ENCODE measurements at regions not wholly inside any gene's neighbourhood (a gene's known extent, or its start where the extent isn't known, plus 50 kb on each side); places are given as distances from the start of the nearest gene placed in this dataset.

DNA sequence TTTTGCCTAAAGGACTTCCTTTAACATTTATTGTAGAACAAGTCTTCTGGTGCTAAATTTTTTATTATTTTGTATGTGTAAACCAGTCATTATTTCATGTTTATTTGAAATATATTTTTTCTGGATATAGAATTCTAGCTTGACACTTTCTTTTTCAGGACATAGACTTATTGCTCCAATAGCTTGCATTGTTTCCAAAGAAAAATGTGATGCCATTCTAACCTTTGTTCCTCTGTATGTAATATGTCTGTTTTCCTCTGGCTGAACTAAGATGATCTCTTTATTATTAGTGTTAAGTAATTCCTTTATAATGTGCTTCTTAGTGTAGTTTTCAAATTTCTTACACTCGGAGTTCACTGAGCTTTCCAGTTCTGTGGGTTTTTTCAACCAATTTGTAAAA lies 174.1 kb upstream of the STARD13 start:
- TF ChIP-seq, protein P1, sequence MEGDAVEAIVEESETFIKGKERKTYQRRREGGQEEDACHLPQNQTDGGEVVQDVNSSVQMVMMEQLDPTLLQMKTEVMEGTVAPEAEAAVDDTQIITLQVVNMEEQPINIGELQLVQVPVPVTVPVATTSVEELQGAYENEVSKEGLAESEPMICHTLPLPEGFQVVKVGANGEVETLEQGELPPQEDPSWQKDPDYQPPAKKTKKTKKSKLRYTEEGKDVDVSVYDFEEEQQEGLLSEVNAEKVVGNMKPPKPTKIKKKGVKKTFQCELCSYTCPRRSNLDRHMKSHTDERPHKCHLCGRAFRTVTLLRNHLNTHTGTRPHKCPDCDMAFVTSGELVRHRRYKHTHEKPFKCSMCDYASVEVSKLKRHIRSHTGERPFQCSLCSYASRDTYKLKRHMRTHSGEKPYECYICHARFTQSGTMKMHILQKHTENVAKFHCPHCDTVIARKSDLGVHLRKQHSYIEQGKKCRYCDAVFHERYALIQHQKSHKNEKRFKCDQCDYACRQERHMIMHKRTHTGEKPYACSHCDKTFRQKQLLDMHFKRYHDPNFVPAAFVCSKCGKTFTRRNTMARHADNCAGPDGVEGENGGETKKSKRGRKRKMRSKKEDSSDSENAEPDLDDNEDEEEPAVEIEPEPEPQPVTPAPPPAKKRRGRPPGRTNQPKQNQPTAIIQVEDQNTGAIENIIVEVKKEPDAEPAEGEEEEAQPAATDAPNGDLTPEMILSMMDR (conservative IDR thresholded peaks at IDR 0.05 in 1 of 2, IDR thresholded peaks at IDR 0.05 in 1 of 2; ENCODE audit: extremely low read depth in 1 of 2, insufficient read depth in 1 of 2, low read depth in 1 of 2, low read length in 2 of 2) = no peak
- no peak for TF ChIP-seq EZH2 (IDR thresholded peaks at IDR 0.05; ENCODE audit: borderline replicate concordance, low read length)
